ENCODE measurements at regions not wholly inside any gene's neighbourhood (a gene's known extent, or its start where the extent isn't known, plus 50 kb on each side); places are given as distances from the start of the nearest gene placed in this dataset.

GRCh38 chr5:139739150-139739974 lies 56.2 kb upstream of the PSD2 start:
- TF ChIP-seq CTCF (conservative IDR thresholded peaks at IDR 0.05 in 1 of 2, IDR thresholded peaks at IDR 0.05 in 1 of 2; ENCODE audit: low read depth in 1 of 2, low read length in 2 of 2) = no peak
- no peak for TF ChIP-seq EZH2 (IDR thresholded peaks at IDR 0.05; ENCODE audit: low read length, missing control alignments)
